Ascending aorta (tissue), 2 donors: ENCODE measurements at regions not wholly inside any gene's neighbourhood (a gene's known extent, or its start where the extent isn't known, plus 50 kb on each side); places are given as distances from the start of the nearest gene placed in this dataset.

Source experiments
- DNase-seq, 2 donors: peaks; one replicate each; pipeline ENCODE4 v3.0.0-alpha.2; 2019; ENCODE audit warnings: low spot score in 2 of 2
- H3K27ac ChIP-seq, 2 donors: fragments of 200-600 bp; sonication (generic); one replicate each; pipeline ENCODE4 v1.5.1; 2016 to 2017; ENCODE audit warnings: mild to moderate bottlenecking in 1 of 2
- H3K27me3 ChIP-seq: fragments of 200-600 bp; sonication (generic); one replicate; pipeline ENCODE4 v1.5.1; 2017
- H3K36me3 ChIP-seq, 2 donors: fragments of 200-600 bp; sonication (generic); one replicate each; pipeline ENCODE4 v1.5.1; 2016
- H3K4me1 ChIP-seq, 2 donors: fragments of 200-600 bp; sonication (generic); one replicate each; pipeline ENCODE4 v1.5.1; 2016 to 2017; ENCODE audit warnings: mild to moderate bottlenecking in 1 of 2
- H3K4me3 ChIP-seq, 2 donors: fragments of 200-600 bp; sonication (generic); one replicate each; pipeline ENCODE4 v1.5.1; 2016 to 2017; ENCODE audit warnings: mild to moderate bottlenecking in 1 of 2
- H3K9me3 ChIP-seq, 2 donors: fragments of 200-600 bp; sonication (generic); one replicate each; pipeline ENCODE4 v1.5.1; 2016
- CTCF ChIP-seq, 3 experiments: fragments of 200-600 bp in 2 of 3; fragments of 450-650 bp in 1 of 3; sonication (generic) in 2 of 3; IDR thresholded peaks; one replicate each; pipeline ENCODE4 v1.5.1; 2016 to 2019; ENCODE audit warnings: antibody characterized with exemption in 3 of 3, mild to moderate bottlenecking in 1 of 3, moderate library complexity in 1 of 3
- intact Hi-C: fragments of 100-400 bp; cut with DNase I; formaldehyde crosslinking; loops from one replicate; pipeline ENCODE4 v1.15.1; 2023

- H3K9me3 ChIP-seq: no peaks in the 10 kb centered on the region
- TF ChIP-seq CTCF (IDR thresholded peaks at IDR 0.05): no peak
- H3K27me3 ChIP-seq: no peaks in the 10 kb centered on the region
- H3K4me1 ChIP-seq: no peaks in the 10 kb centered on the region
- no peaks in the 10 kb centered on the region for H3K36me3 ChIP-seq
- H3K27ac ChIP-seq: no peak overlapping the region
- H3K4me3 ChIP-seq: no peak overlapping the region
- DNase-seq: no peak
- intact Hi-C loops: no loop called here
Observed at GRCh38 chr10:131575877-131576276, 264.4 kb upstream of the TCERG1L start.

- intact Hi-C loops: no loop called here
- no peaks in the 10 kb centered on the region for H3K36me3 ChIP-seq
- H3K9me3 ChIP-seq: no peaks in the 10 kb centered on the region
- DNase-seq: peak in 1 of 2 donors; percentile 41
- H3K27ac ChIP-seq: no peak overlapping the region
- no peaks in the 10 kb centered on the region for H3K27me3 ChIP-seq
- H3K4me3 ChIP-seq: no peak overlapping the region
- H3K4me1 ChIP-seq: no peaks in the 10 kb centered on the region
- TF ChIP-seq CTCF (IDR thresholded peaks at IDR 0.05): no peak
Observed at GRCh38 chr10:131576341-131577177, 265.0 kb upstream of the TCERG1L start.

- intact Hi-C loops: no loop called here
- no peak overlapping the region for H3K4me3 ChIP-seq
- no peak for TF ChIP-seq CTCF (IDR thresholded peaks at IDR 0.05)
- no peaks in the 10 kb centered on the region for H3K4me1 ChIP-seq
- H3K27me3 ChIP-seq: no peaks in the 10 kb centered on the region
- no peaks in the 10 kb centered on the region for H3K9me3 ChIP-seq
- no peaks in the 10 kb centered on the region for H3K36me3 ChIP-seq
- DNase-seq: peak in 1 of 2 donors; percentile 25
- H3K27ac ChIP-seq: no peak overlapping the region
Observed at GRCh38 chr10:131577178-131577555, 265.6 kb upstream of the TCERG1L start.

- no peaks in the 10 kb centered on the region for H3K36me3 ChIP-seq
- no peak overlapping the region for H3K27ac ChIP-seq
- TF ChIP-seq CTCF (IDR thresholded peaks at IDR 0.05): no peak
- peak in 1 of 2 donors; percentile 45 for DNase-seq
- no peaks in the 10 kb centered on the region for H3K4me1 ChIP-seq
- H3K27me3 ChIP-seq: no peaks in the 10 kb centered on the region
- H3K4me3 ChIP-seq: no peak overlapping the region
- no peaks in the 10 kb centered on the region for H3K9me3 ChIP-seq
- intact Hi-C loops: no loop called here
Observed at GRCh38 chr10:131577786-131578471, 266.4 kb upstream of the TCERG1L start.

- no peak overlapping the region for H3K27ac ChIP-seq
- intact Hi-C loops: no loop called here
- DNase-seq: no peak
- H3K4me3 ChIP-seq: no peak overlapping the region
- H3K9me3 ChIP-seq: no peaks in the 10 kb centered on the region
- TF ChIP-seq CTCF (IDR thresholded peaks at IDR 0.05): no peak
- H3K36me3 ChIP-seq: no peaks in the 10 kb centered on the region
- H3K27me3 ChIP-seq: no peaks in the 10 kb centered on the region
- H3K4me1 ChIP-seq: no peaks in the 10 kb centered on the region
Observed at GRCh38 chr10:131578472-131578970, 267.0 kb upstream of the TCERG1L start.
